B cell (primary cell): ENCODE measurements at regions not wholly inside any gene's neighbourhood (a gene's known extent, or its start where the extent isn't known, plus 50 kb on each side); places are given as distances from the start of the nearest gene placed in this dataset.

Experiments
- CTCF ChIP-seq: fragments of 200-600 bp; IDR thresholded peaks from one replicate; pipeline ENCODE4 v1.8.0; 2022; ENCODE audit warnings: antibody characterized with exemption, mild to moderate bottlenecking
- EZH2 ChIP-seq: IDR thresholded peaks from 2 replicates; pipeline ENCODE4 v1.6.1; 2012; ENCODE audit warnings: borderline replicate concordance, low read depth, mild to moderate bottlenecking, moderate library complexity, low read length; ENCODE audit not compliant: insufficient read depth, poor library complexity, severe bottlenecking

GRCh38 chr15:39291690-39292089 is 289.2 kb upstream of the THBS1 start:
- TF ChIP-seq CTCF (no peak), EZH2 (no peak)
